Kidney (tissue), 13 donors: ENCODE measurements at regions not wholly inside any gene's neighbourhood (a gene's known extent, or its start where the extent isn't known, plus 50 kb on each side); places are given as distances from the start of the nearest gene placed in this dataset.

Experiments
- DNase-seq, 5 donors: peaks; one replicate each; pipeline ENCODE4 v3.0.0-alpha.2; 2013 to 2020
- FAIRE-seq: peaks from 2 replicates; lab custom pipeline; 2012; peaks lifted over from hg19 to GRCh38; lab: Jason Lieb, UNC
- H3K27ac ChIP-seq, 2 donors: one replicate each; pipeline ENCODE4 v1.7.0; 2013; ENCODE audit warnings: low read depth in 2 of 2, low read length in 2 of 2, inconsistent platforms in 1 of 2
- H3K27me3 ChIP-seq: one replicate; pipeline ENCODE4 v1.7.1; 2013; ENCODE audit warnings: low read length, inconsistent platforms; ENCODE audit not compliant: control insufficient read depth, insufficient read depth
- H3K36me3 ChIP-seq, 3 donors: one replicate each; pipeline versions ENCODE4 v1.7.0 to v1.7.1; 2013; ENCODE audit warnings: low read length in 3 of 3, control low read depth in 1 of 3, inconsistent platforms in 1 of 3; ENCODE audit not compliant: insufficient read depth in 3 of 3, control insufficient read depth in 2 of 3
- H3K4me1 ChIP-seq, 3 donors: one replicate each; pipeline versions ENCODE4 v1.7.0 to v1.7.1; 2013; ENCODE audit warnings: low read length in 3 of 3, inconsistent platforms in 1 of 3, low read depth in 1 of 3; ENCODE audit not compliant: control insufficient read depth in 2 of 3, insufficient read depth in 2 of 3
- H3K4me3 ChIP-seq, 3 donors: one replicate each; pipeline versions ENCODE4 v1.7.0 to v1.8.1; 2013; ENCODE audit warnings: low read length in 3 of 3, control low read depth in 1 of 3, inconsistent platforms in 1 of 3
- H3K9ac ChIP-seq, 3 donors: one replicate each; pipeline versions ENCODE4 v1.7.0 to v1.7.1; 2013; ENCODE audit warnings: low read length in 3 of 3, control low read depth in 1 of 3, inconsistent platforms in 1 of 3
- H3K9me3 ChIP-seq, 3 donors: one replicate each; pipeline versions ENCODE4 v1.7.0 to v1.7.1; 2013; ENCODE audit warnings: low read length in 3 of 3, control low read depth in 1 of 3, inconsistent platforms in 1 of 3; ENCODE audit not compliant: control insufficient read depth in 2 of 3, insufficient read depth in 1 of 3
- intact Hi-C: fragments of 100-400 bp; cut with DNase I; formaldehyde crosslinking; loops from one replicate; pipeline ENCODE4 v1.11.1; 2022
- TF ChIP-seq, protein P1 (sequence below): IDR thresholded peaks from 3 replicates; pipeline ENCODE4 v1.5.1; 2012; ENCODE audit warnings: mild to moderate bottlenecking, moderate library complexity, borderline replicate concordance; ENCODE audit not compliant: insufficient read depth; ENCODE audit errors: extremely low read depth
- donor health status: control.
- donor health status: control.
- donor health status: control.
- donor health status: control.
- donor health status: control.
- donor health status: DM: yes; HTN: yes; CAD: no.
- donor health status: Normal renal cell carcinoma (clear cell type).

- Histone ChIP-seq H3K9ac (no peak overlapping the region), H3K27ac (no peak overlapping the region), H3K27me3 (no peaks in the 10 kb centered on the region), H3K4me3 (no peak overlapping the region), H3K36me3 (no peaks in the 10 kb centered on the region), H3K9me3 (no peaks in the 10 kb centered on the region), H3K4me1 (no peaks in the 10 kb centered on the region)
- FAIRE-seq (no peak), DNase-seq (no peak)
- intact Hi-C loops, result no loop called here
- TF ChIP-seq, protein P1, sequence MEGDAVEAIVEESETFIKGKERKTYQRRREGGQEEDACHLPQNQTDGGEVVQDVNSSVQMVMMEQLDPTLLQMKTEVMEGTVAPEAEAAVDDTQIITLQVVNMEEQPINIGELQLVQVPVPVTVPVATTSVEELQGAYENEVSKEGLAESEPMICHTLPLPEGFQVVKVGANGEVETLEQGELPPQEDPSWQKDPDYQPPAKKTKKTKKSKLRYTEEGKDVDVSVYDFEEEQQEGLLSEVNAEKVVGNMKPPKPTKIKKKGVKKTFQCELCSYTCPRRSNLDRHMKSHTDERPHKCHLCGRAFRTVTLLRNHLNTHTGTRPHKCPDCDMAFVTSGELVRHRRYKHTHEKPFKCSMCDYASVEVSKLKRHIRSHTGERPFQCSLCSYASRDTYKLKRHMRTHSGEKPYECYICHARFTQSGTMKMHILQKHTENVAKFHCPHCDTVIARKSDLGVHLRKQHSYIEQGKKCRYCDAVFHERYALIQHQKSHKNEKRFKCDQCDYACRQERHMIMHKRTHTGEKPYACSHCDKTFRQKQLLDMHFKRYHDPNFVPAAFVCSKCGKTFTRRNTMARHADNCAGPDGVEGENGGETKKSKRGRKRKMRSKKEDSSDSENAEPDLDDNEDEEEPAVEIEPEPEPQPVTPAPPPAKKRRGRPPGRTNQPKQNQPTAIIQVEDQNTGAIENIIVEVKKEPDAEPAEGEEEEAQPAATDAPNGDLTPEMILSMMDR, result no peak
Measured at GRCh38 chr17:51430591-51430990, 170.2 kb downstream of the UTP18 start.

DNA sequence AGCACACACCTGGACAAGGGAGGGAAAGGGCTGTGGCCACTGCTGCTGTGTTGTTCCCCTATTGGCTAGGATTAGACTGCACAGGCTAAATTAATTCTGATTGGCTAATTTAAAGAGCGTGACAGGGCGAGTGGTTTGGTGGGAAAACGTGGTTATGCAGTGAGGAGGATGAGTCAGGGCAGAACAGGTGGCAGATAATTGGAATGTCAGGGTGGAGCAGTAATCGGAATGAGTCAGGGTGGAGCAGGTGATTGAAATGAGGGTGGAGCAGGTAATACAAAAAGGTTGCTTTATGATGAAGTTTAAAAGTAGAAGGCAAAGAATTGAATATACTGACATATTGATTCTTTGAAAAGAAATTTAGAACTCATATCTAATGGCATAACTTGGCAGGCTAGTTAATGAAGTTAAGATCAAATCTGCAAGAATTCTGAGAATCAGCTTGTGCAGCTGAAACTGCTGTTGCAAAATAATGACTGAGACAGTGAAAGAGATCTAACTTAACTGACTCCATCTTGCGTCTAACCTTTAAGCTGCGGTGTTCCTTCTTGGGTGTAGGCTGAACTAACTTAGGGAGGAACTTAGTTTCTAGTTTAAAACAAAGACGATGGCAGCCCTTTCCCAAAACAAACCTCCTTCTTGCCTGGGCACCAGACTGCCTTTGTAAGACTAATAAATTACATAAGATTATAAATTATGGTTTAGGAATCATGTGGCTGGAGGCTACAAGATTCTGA is 174.3 kb downstream of the UTP18 start:
- Histone ChIP-seq H3K9me3 (no peaks in the 10 kb centered on the region), H3K9ac (no peak overlapping the region), H3K27ac (no peak overlapping the region), H3K36me3 (no peaks in the 10 kb centered on the region), H3K27me3 (no peaks in the 10 kb centered on the region), H3K4me1 (no peaks in the 10 kb centered on the region), H3K4me3 (no peak overlapping the region)
- FAIRE-seq, result no peak
- TF ChIP-seq, protein P1, result no peak
- no peak for DNase-seq
- intact Hi-C loops, result no loop called here

- H3K27me3 ChIP-seq, result no peaks in the 10 kb centered on the region
- H3K9me3 ChIP-seq, result no peaks in the 10 kb centered on the region
- FAIRE-seq (no peak), DNase-seq (no peak)
- H3K4me3 ChIP-seq, result no peak overlapping the region
- TF ChIP-seq, protein P1, result no peak
- intact Hi-C loops, result no loop called here
- H3K9ac ChIP-seq, result no peak overlapping the region
- no peaks in the 10 kb centered on the region for H3K4me1 ChIP-seq
- H3K36me3 ChIP-seq, result no peaks in the 10 kb centered on the region
- no peak overlapping the region for H3K27ac ChIP-seq
Measured at GRCh38 chr17:51435171-51435552, 174.8 kb downstream of the UTP18 start.
